ENCODE measurements at regions not wholly inside any gene's neighbourhood (a gene's known extent, or its start where the extent isn't known, plus 50 kb on each side); places are given as distances from the start of the nearest gene placed in this dataset.
"Not testable (repeated sequence)": the region's sequence is repeated elsewhere in the genome, so short reads cannot be mapped to it uniquely, and the experiment has no call there.

- DNase-seq, result no peak
Observed at GRCh38 chr6:2611092-2611491, 139.6 kb downstream of the MYLK4 start.

DNA sequence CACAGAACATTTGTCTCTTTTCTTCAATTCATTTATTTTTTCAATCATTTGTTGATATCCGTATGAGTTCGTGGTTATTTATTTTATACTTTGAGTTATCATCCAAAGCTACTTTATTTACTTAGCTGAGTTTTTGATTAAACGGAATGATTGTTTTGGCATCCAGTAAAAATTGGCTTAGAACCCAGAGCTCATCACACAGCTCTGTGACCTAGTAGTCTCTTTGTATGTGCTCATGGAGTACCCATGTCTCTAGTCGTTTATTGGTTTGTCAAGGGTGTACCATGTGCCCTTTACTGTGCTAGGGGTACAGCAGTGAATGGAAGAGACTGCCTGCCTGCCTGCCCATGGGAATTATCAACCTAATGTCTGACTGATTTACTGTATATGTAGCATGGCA is 142.2 kb downstream of the MYLK4 start:
- no peak for DNase-seq

GRCh38 chr6:2600363-2600762 is 150.4 kb downstream of the MYLK4 start:
- DNase-seq, result no peak

- DNase-seq, result no peak
Observed at GRCh38 chr6:2599817-2600216, 150.9 kb downstream of the MYLK4 start.

- no peak for DNase-seq
Observed at GRCh38 chr6:2598867-2599266, 151.9 kb downstream of the MYLK4 start.

GRCh38 chr6:2597991-2598390 is 152.7 kb downstream of the MYLK4 start:
- DNase-seq, result no peak

GRCh38 chr6:2597457-2597856 is 153.3 kb downstream of the MYLK4 start:
- not testable (repeated sequence) for DNase-seq

GRCh38 chr6:2596222-2596621 is 154.5 kb downstream of the MYLK4 start:
- no peak for DNase-seq

- no peak for DNase-seq
Observed at GRCh38 chr6:2594868-2595267, 155.9 kb downstream of the MYLK4 start.

- DNase-seq, result no peak
Observed at GRCh38 chr6:2593167-2593566, 157.6 kb downstream of the MYLK4 start.

GRCh38 chr6:2589171-2589661 is 161.5 kb downstream of the MYLK4 start:
- DNase-seq, result no peak

GRCh38 chr6:2583459-2583858 is 167.3 kb downstream of the MYLK4 start:
- DNase-seq, result no peak

DNA sequence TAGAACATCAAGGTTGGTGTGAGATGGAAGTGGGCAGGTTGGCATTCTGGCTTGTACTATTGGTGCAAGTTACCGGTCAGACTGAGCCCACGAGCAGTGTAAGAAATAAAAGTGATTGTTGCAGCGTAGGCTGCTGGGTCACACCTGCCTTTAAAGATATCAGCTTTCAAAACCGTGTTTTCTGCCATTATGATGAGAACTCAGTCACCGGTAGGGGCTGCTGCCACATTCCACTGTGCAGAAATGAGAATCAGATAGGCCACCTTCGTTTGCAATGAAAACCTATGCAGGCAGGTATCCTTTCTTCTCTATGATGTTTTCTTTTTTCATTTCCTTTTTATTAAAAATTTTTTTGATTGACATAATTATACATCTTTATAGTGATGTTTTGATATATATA is 168.5 kb downstream of the MYLK4 start:
- DNase-seq, result no peak

DNA sequence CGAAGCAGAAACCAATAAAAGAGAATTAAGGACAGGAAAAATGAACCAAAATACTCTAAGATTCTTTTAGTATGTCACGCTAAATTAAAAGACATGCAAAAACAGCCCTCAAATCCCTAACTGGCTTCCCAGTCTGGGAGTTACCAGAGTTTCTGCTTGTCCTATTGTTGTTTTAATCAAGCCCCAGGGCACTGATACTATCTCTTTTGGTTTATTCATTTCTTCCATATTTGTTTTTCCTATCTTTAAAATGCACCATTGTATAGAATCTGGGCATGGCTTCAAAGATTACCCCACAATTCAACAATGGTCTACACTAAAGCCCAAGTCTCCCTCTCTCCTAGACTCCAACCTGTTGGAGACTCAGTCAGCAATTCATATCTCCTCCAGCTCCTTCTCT is 169.1 kb downstream of the MYLK4 start:
- no peak for DNase-seq

GRCh38 chr6:2581011-2581410 is 169.7 kb downstream of the MYLK4 start:
- DNase-seq, result no peak

- no peak for DNase-seq
Observed at GRCh38 chr6:2579804-2580570, 170.7 kb downstream of the MYLK4 start.

DNA sequence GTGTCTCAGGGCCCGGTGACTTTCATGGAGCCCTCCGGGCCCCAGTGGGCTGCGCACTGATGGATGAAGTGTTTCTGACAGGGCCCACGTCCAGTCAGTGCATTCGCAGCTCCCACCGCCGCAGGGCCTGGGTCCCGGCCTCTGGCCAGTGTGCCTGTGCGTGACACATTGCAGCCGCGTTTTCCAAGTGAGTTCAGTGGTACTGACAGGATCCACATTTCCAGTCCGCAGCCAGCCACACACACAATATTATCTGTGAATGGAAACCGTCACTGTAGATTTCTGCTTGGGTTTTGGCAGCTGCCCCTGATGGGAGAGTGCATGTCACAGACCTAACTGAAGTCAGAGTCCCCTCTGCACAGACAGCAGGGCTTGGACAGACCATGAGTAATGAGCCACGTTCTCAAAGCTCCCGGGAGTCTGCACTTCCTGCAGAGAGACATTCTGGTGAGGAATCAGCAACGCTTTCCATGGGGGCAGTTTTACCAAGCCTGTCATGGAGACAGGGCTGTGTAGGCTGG is 171.4 kb downstream of the MYLK4 start:
- peak; percentile 95 for DNase-seq

DNA sequence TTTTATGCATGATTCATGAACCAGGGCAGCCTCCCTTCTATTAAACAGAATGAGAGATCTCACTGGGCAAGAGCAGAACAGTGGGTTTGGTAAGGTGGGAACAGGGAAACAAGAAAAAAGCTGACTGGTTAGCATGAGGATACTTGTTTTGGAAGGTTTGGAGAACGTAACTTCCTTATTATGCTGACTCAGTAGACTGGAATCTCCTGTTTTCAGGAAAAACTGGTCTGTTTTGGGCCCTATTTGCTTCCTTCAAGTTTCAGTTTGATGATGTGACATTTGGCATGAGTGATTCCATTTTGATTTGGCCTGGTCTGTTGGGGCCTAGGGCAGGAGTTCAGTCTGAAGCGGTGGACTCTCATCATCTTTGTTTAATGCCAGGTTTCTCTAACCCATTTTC is 172.0 kb downstream of the MYLK4 start:
- no peak for DNase-seq

- DNase-seq, result no peak
Observed at GRCh38 chr6:2576499-2576898, 174.2 kb downstream of the MYLK4 start.

DNA sequence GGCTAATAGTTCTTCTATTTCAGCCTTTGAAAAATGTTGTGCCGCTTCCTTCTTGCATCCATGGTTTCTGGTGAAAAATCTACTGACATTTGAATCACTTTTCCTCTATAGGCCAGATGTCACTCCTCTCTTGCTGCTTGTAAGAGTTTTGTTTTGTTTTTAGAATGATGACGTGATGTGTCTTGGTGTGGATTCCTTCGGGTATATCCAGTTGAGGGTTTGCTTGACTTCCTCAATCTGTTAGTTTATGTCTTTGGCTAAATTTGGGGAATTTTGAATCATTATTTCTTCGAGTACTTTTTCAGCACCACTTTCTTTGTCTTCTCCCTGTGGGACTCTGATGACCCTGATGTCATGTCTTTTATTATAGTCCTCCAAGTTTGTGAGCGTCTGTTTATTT is 175.5 kb downstream of the MYLK4 start:
- no peak for DNase-seq

- DNase-seq, result not testable (repeated sequence)
Observed at GRCh38 chr6:2569420-2569819, 181.3 kb downstream of the MYLK4 start.

- no peak for DNase-seq
Observed at GRCh38 chr6:2566048-2566447, 184.7 kb downstream of the MYLK4 start.

DNA sequence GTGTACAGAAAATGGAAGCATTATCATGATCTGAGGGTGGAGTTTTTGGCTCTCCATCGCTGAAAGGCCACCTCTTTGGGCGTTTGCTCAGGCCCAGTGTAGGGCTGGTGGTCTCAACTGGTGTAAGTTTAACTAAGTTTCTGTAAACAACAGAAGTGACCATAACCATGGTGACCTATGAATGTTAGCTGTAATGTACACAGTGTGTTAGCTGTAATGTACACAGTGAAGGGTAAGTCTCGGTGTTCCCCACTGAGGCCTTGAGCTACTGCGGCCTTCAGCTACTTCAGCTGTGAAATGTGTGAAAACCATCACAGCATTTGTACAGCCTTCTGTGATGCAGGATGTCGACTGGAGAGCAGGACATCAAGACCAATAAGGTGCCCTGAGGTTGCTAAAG is 185.2 kb downstream of the MYLK4 start:
- no peak for DNase-seq

DNA sequence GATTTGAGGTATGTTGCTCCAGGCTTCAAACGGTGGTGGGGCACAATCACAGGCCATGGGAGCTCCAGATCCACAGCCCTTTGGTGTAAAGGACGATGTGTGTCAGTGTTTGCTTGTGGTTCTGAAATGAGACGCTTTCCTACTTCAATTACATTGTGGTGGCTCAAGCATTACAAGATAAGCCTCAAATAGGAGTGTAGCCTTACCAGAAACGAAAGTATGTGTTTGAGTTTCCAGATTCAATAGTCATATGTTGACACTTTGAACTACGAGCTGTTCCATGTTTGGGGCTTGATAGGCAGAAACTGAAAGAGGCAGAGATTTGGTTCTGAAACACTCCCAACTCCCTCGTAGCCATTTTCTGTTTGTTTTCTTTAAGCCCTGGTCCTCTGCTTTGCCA is 187.1 kb downstream of the MYLK4 start:
- no peak for DNase-seq

Measured in right lung (tissue), 2 donors.